Heart left ventricle (tissue), 13 donors: ENCODE measurements at regions not wholly inside any gene's neighbourhood (a gene's known extent, or its start where the extent isn't known, plus 50 kb on each side); places are given as distances from the start of the nearest gene placed in this dataset.

Source experiments
- CTCF ChIP-seq, 12 donors: fragments of 200-600 bp; sonication (generic) in 4 of 12; IDR thresholded peaks; one replicate each; pipeline versions ENCODE4 v1.5.0 to v1.8.0; 2018 to 2022; ENCODE audit warnings: antibody characterized with exemption in 12 of 12, mild to moderate bottlenecking in 5 of 12
- POLR2A ChIP-seq, 2 donors: fragments of 450-650 bp; IDR thresholded peaks; one replicate each; pipeline ENCODE4 v1.6.1; 2017; ENCODE audit warnings: antibody characterized with exemption in 2 of 2, mild to moderate bottlenecking in 2 of 2, moderate library complexity in 2 of 2
- donor health status: ischemic (EF 13 %, LVEDD 7.1; RV severe dilation, severe dysfunction).
- donor health status: DM: no; HTN: yes; CAD: no.
- donor health status: DM: no; HTN: no; CAD: no.
- donor health status: ischemic (EF 25% LVEDD 6.9; RV normal size, moderate dysfunction).
- donor health status: ischemic (EF 25% LVEDD 5.7; RV mildly dilated, moderate dysfunction).
- donor health status: ischemic (EF 35%, LVEDD 5.7; RV mildly dilated, moderate dysfunction).
- donor health status: nonischemic (EF 11% LVEDD 7.7; RV severe dilation, severe dysfunction).
- donor health status: DM: yes; HTN: yes; CAD: no.
- donor health status: PGD.
- donor health status: ischemic (EF 29% LVEDD 5.4; RV normal size, mild dysfunction).
- donor health status: nonischemic (EF 23%, LVEDD 6.1; RV moderate dilation, normal function).

- TF ChIP-seq CTCF (IDR thresholded peaks at IDR 0.05), result peak; percentile 29 to 67 (median 48)
- TF ChIP-seq POLR2A (IDR thresholded peaks at IDR 0.05), result no peak
These were observed 115.3 kb upstream of the WDR11 start for GRCh38 chr10:120735773-120736371.
